K562 (cell line): ENCODE measurements at regions not wholly inside any gene's neighbourhood (a gene's known extent, or its start where the extent isn't known, plus 50 kb on each side); places are given as distances from the start of the nearest gene placed in this dataset.

Experiments
- FOXJ3 ChIP-seq: sonication (generic); formaldehyde crosslinking; IDR thresholded peaks from 2 replicates; pipeline ENCODE4 v1.4.0; 2020; ENCODE audit warnings: mild to moderate bottlenecking, missing genetic modification reagents
- GTF2F1 ChIP-seq: IDR thresholded peaks from 2 replicates; pipeline ENCODE4 v1.6.1; 2011; ENCODE audit warnings: low read depth, low read length, improper control_type of control experiment
- MAFK ChIP-seq: IDR thresholded peaks from 2 replicates; pipeline ENCODE4 v1.6.1; 2011; ENCODE audit warnings: low read length, improper control_type of control experiment
- MTA2 ChIP-seq: fragments of 450-650 bp; IDR thresholded peaks from 2 replicates; pipeline ENCODE4 v1.6.1; 2016; ENCODE audit warnings: low read depth
- MYC ChIP-seq, 2 experiments: fragments of 250-450 bp in 1 of 2; sonication (Bioruptor Pico) in 1 of 2; IDR thresholded peaks; 2 replicates each; pipeline versions ENCODE4 v1.5.1 to v1.6.1; 2012 to 2021; ENCODE audit warnings: low read depth in 2 of 2, borderline replicate concordance in 1 of 2, improper control_type of control experiment in 1 of 2, low read length in 1 of 2, mild to moderate bottlenecking in 1 of 2, moderate library complexity in 1 of 2
- PBX2 ChIP-seq, 2 experiments: IDR thresholded peaks in 1 of 2; conservative IDR thresholded peaks in 1 of 2; 2 replicates each; pipeline ENCODE4 v1.6.1; 2016; ENCODE audit warnings: low read depth in 2 of 2, mild to moderate bottlenecking in 1 of 2, missing compliant biosample characterization in 1 of 2, missing genetic modification characterization in 1 of 2, moderate library complexity in 1 of 2
- RBM34 ChIP-seq: fragments of 200-400 bp; formaldehyde crosslinking; IDR thresholded peaks from 2 replicates; pipeline ENCODE4 v1.6.1; 2018; ENCODE audit warnings: low read length, borderline replicate concordance; ENCODE audit not compliant: insufficient read depth
- SP2 ChIP-seq: IDR thresholded peaks from 2 replicates; pipeline ENCODE4 v1.6.1; 2011; ENCODE audit warnings: mild to moderate bottlenecking, low read depth, low read length, moderate library complexity; ENCODE audit not compliant: poor library complexity, severe bottlenecking; ENCODE audit errors: extremely low read depth
- ZBTB33 ChIP-seq: sonication (generic); formaldehyde crosslinking; IDR thresholded peaks from 2 replicates; pipeline ENCODE4 v1.8.1; 2023; ENCODE audit warnings: mild to moderate bottlenecking, missing genetic modification reagents
- ZNF12 ChIP-seq: sonication (generic); formaldehyde crosslinking; IDR thresholded peaks from 2 replicates; pipeline ENCODE4 v1.4.0; 2020; ENCODE audit warnings: mild to moderate bottlenecking, missing genetic modification reagents
- ZNF280B ChIP-seq: fragments of 250-450 bp; sonication (Bioruptor Pico); IDR thresholded peaks from 2 replicates; pipeline ENCODE4 v1.5.1; 2021; ENCODE audit warnings: mild to moderate bottlenecking
- ZNF311 ChIP-seq: fragments of 250-450 bp; sonication (Bioruptor Pico); IDR thresholded peaks from 2 replicates; pipeline ENCODE4 v1.4.0; 2020; ENCODE audit warnings: mild to moderate bottlenecking, moderate library complexity
- TF ChIP-seq, protein P1 (sequence below), 3 experiments: IDR thresholded peaks in 2 of 3; conservative IDR thresholded peaks in 1 of 3; 2 replicates each; pipeline ENCODE4 v1.5.1; 2011 to 2012; ENCODE audit warnings: low read length in 3 of 3, mild to moderate bottlenecking in 3 of 3, control low read depth in 2 of 3, improper control_type of control experiment in 1 of 3, inconsistent platforms in 1 of 3, low read depth in 1 of 3, mixed read lengths in 1 of 3, moderate library complexity in 1 of 3; ENCODE audit not compliant: insufficient read depth in 2 of 3

- TF ChIP-seq MAFK (no peak), PBX2 (CRISPR knock-in tag; IDR thresholded peaks at IDR 0.05; ENCODE audit: low read depth) (no peak), PBX2 (tag; conservative IDR thresholded peaks at IDR 0.05; ENCODE audit: low read depth) (no peak), RBM34 (no peak), ZBTB33 (no peak), FOXJ3 (CRISPR knock-in tag) (no peak), MYC (IDR thresholded peaks at IDR 0.05; ENCODE audit: low read depth, low read length) (no peak), MYC (CRISPR knock-in tag; IDR thresholded peaks at IDR 0.05; ENCODE audit: borderline replicate concordance, low read depth) (no peak), SP2 (no peak), ZNF280B (CRISPR knock-in tag) (no peak), MTA2 (no peak), GTF2F1 (no peak), ZNF311 (CRISPR knock-in tag) (no peak), ZNF12 (CRISPR knock-in tag) (no peak)
- TF ChIP-seq, protein P1, sequence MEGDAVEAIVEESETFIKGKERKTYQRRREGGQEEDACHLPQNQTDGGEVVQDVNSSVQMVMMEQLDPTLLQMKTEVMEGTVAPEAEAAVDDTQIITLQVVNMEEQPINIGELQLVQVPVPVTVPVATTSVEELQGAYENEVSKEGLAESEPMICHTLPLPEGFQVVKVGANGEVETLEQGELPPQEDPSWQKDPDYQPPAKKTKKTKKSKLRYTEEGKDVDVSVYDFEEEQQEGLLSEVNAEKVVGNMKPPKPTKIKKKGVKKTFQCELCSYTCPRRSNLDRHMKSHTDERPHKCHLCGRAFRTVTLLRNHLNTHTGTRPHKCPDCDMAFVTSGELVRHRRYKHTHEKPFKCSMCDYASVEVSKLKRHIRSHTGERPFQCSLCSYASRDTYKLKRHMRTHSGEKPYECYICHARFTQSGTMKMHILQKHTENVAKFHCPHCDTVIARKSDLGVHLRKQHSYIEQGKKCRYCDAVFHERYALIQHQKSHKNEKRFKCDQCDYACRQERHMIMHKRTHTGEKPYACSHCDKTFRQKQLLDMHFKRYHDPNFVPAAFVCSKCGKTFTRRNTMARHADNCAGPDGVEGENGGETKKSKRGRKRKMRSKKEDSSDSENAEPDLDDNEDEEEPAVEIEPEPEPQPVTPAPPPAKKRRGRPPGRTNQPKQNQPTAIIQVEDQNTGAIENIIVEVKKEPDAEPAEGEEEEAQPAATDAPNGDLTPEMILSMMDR (IDR thresholded peaks at IDR 0.05 in 2 of 3, conservative IDR thresholded peaks at IDR 0.05 in 1 of 3; ENCODE audit: insufficient read depth in 2 of 3, low read depth in 1 of 3, low read length in 3 of 3), result no peak
Observed at GRCh38 chr2:16371751-16372150, 293.9 kb downstream of the CYRIA start.
